GM13976 (cell line): ENCODE measurements at regions not wholly inside any gene's neighbourhood (a gene's known extent, or its start where the extent isn't known, plus 50 kb on each side); places are given as distances from the start of the nearest gene placed in this dataset.

ENCODE experiments used
- DNase-seq: peaks from one replicate; pipeline ENCODE4 v3.0.0; 2012; ENCODE audit warnings: low spot score
- CTCF ChIP-seq: IDR thresholded peaks from 2 replicates; pipeline ENCODE4 v1.5.1; 2012; ENCODE audit warnings: borderline replicate concordance, mild to moderate bottlenecking; ENCODE audit not compliant: insufficient read depth; ENCODE audit errors: extremely low read depth, missing control alignments, control extremely low read depth
- in situ Hi-C: fragments of 300-500 bp; cut with MboI; formaldehyde crosslinking; loops from one replicate; pipeline ENCODE4 v1.12.0; 2022; ENCODE audit warnings: low sequenced_read_pairs, mixed read lengths, inconsistent platforms; ENCODE audit not compliant: unreplicated experiment

DNA sequence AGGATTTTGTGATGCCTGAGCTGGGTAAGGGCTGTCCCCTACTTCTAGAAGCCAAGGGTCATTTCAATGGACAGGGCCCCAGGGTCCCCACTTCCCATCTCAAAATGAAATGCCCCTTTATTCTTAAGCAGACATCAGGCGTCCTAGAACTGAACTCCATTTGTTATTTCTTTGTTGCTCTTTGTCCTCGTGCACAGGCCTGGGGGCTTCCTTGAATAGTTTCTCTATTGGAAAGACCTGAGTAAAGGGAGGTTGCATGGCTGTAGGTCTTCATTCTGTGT lies 311.4 kb upstream of the ZNF32 start:
- no peak for TF ChIP-seq CTCF
- in situ Hi-C loops: no loop called here
- DNase-seq: no peak

- no peak for TF ChIP-seq CTCF
- DNase-seq: no peak
- in situ Hi-C loops: no loop called here
These were observed 310.9 kb upstream of the ZNF32 start for GRCh38 chr10:43959364-43960134.

GRCh38 chr10:43958964-43959363 lies 310.3 kb upstream of the ZNF32 start:
- in situ Hi-C loops: no loop called here
- DNase-seq: no peak
- no peak for TF ChIP-seq CTCF

- in situ Hi-C loops: no loop called here
- no peak for DNase-seq
- no peak for TF ChIP-seq CTCF
These were observed 309.4 kb upstream of the ZNF32 start for GRCh38 chr10:43958071-43958432.

GRCh38 chr10:43957267-43958070 lies 308.8 kb upstream of the ZNF32 start:
- DNase-seq: no peak
- in situ Hi-C loops: no loop called here
- TF ChIP-seq CTCF: no peak

DNA sequence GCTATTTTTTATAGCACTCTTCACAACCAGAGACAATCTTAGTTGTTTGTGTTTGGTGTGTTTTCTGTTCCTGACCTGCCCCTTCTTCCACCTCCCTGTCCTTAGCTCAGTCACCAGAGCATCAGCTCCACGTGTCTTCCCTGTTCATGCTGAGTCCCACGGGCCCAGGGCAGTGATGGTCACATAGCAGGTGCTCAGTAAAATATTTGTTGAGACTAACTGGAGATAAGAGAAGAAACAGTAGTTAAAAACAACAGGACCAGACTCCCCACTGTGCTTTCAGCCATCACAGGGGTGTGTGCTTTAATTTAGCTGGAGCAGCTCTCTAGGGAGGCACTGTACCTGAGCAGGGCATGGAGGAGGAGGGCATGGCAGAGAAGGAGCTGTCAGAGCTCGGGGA lies 307.3 kb upstream of the ZNF32 start:
- TF ChIP-seq CTCF: no peak
- in situ Hi-C loops: no loop called here
- DNase-seq: no peak
